Activated naive CD4-positive, alpha-beta T cell treated with anti-CD3 and anti-CD28 coated beads, Interleukin-2, amount 10 ng/mL, durations not matched to agents 7 days and 5 days (primary cell): ENCODE measurements at regions not wholly inside any gene's neighbourhood (a gene's known extent, or its start where the extent isn't known, plus 50 kb on each side); places are given as distances from the start of the nearest gene placed in this dataset.

Experiments
- CTCF ChIA-PET: fragments of 350-600 bp; sonication (Branson Sonifier 250); formaldehyde crosslinking; loops from one replicate; lab custom pipeline; 2021; ENCODE audit warnings: antibody characterized with exemption; lab: Charles Lee
- DNase-seq: peaks from one replicate; pipeline ENCODE4 v3.0.0-alpha.2; 2020
- H3K27ac Mint-ChIP-seq: one replicate; pipeline ENCODE4 v1.8.0; 2021; ENCODE audit warnings: mild to moderate bottlenecking, moderate library complexity, mixed read lengths
- H3K27me3 Mint-ChIP-seq: one replicate; pipeline ENCODE4 v1.8.0; 2021; ENCODE audit warnings: mild to moderate bottlenecking, mixed read lengths
- H3K36me3 Mint-ChIP-seq: one replicate; pipeline ENCODE4 v1.8.0; 2021; ENCODE audit warnings: mixed read lengths
- H3K4me1 Mint-ChIP-seq: one replicate; pipeline ENCODE4 v1.8.0; 2021; ENCODE audit warnings: mixed read lengths
- H3K4me3 Mint-ChIP-seq: one replicate; pipeline ENCODE4 v1.8.0; 2021; ENCODE audit warnings: mild to moderate bottlenecking, moderate library complexity, mixed read lengths
- H3K9me3 Mint-ChIP-seq: one replicate; pipeline ENCODE4 v1.8.0; 2021; ENCODE audit warnings: mixed read lengths

DNA sequence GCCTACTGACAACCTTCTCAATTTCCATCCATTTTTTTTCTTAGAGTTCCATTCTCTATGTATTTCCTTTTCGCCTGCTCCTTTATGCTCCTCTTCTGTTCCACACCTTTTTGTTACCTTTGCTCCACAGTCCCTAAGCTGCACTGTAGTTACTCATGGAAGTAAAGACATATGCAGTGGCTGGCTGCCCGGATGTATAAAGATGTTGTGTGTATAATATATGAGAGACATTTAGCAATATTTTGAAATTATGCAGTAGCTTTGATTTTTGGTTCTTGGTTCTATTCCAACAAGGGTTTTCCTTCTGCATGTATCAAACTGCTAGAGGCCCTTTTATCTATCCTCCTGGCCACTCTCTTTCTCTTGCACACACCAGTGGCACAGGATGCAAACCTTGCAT lies 234.9 kb downstream of the DOK5 start:
- H3K27ac Mint-ChIP-seq, result no peak overlapping the region
- H3K9me3 Mint-ChIP-seq, result no peaks in the 10 kb centered on the region
- H3K27me3 Mint-ChIP-seq, result no peaks in the 10 kb centered on the region
- H3K4me1 Mint-ChIP-seq, result no peaks in the 10 kb centered on the region
- H3K36me3 Mint-ChIP-seq, result no peaks in the 10 kb centered on the region
- H3K4me3 Mint-ChIP-seq, result no peak overlapping the region
- CTCF ChIA-PET, result no interaction called here
- no peak for DNase-seq

- no peak overlapping the region for H3K27ac Mint-ChIP-seq
Observed at GRCh38 chr20:54708229-54708628, 232.8 kb downstream of the DOK5 start.

DNA sequence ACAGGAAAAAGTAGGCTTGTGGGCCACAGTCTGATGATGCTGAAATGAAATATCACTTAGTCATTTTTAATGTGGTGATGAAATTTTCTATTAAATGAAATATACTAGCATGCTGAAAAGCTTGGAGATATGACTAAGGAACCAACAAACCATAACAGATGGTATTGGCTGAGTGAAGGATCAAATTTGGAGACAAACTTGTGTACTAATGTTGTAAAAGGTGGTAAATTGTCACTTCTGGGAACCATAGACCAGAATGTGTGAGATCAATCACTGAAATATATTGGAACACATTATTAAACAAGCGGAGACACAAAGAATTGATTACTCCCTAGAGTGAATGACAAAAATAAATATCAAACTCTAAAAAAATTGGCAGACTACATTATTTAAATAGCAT lies 232.4 kb downstream of the DOK5 start:
- H3K4me3 Mint-ChIP-seq, result no peak overlapping the region
- H3K4me1 Mint-ChIP-seq, result no peaks in the 10 kb centered on the region
- CTCF ChIA-PET, result no interaction called here
- no peaks in the 10 kb centered on the region for H3K36me3 Mint-ChIP-seq
- no peak for DNase-seq
- H3K9me3 Mint-ChIP-seq, result no peaks in the 10 kb centered on the region
- no peak overlapping the region for H3K27ac Mint-ChIP-seq
- H3K27me3 Mint-ChIP-seq, result no peaks in the 10 kb centered on the region

More at GRCh38 chr20:54708229-54708628, 232.8 kb downstream of the DOK5 start:
- Mint-ChIP-seq H3K36me3 (no peaks in the 10 kb centered on the region), H3K9me3 (no peaks in the 10 kb centered on the region), H3K4me3 (no peak overlapping the region), H3K4me1 (no peaks in the 10 kb centered on the region), H3K27me3 (no peaks in the 10 kb centered on the region)
- CTCF ChIA-PET, result no interaction called here
- no peak for DNase-seq

- H3K27ac Mint-ChIP-seq, result no peak overlapping the region
- no peak overlapping the region for H3K4me3 Mint-ChIP-seq
- H3K4me1 Mint-ChIP-seq, result no peaks in the 10 kb centered on the region
Observed at GRCh38 chr20:54706581-54706980, 231.2 kb downstream of the DOK5 start.

DNA sequence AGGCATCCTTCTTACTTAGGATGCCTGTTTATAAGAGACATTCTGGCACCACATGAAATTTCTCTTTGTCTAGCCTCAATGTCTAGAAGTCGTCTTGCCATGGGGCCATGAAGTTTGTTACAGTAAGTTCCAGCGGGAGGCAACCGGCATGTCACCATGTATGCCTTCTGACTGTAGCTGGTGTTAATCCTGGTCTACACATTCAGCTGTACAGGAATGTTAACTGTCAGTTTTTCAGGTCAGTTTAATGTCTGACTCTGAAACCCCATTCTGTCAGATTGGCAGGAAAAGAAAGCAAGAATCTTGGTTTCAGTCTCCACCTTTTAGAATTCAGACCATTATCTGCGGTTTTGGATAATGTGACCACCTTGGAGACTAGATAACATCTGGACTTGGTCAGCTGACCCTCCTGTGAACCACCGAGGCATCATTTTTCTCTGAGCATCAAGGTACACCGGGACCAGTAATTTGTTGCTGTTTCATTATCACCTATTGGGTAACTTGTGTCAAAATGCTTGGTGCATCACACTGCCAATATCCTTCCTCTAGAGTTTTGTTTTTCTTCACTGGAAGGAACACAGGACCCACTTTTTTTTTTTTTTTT lies 228.7 kb downstream of the DOK5 start:
- H3K27me3 Mint-ChIP-seq, result no peaks in the 10 kb centered on the region

More at GRCh38 chr20:54706581-54706980, 231.2 kb downstream of the DOK5 start:
- no peaks in the 10 kb centered on the region for H3K36me3 Mint-ChIP-seq
- H3K9me3 Mint-ChIP-seq, result no peaks in the 10 kb centered on the region
- no peaks in the 10 kb centered on the region for H3K27me3 Mint-ChIP-seq
- CTCF ChIA-PET, result no interaction called here
- DNase-seq, result no peak

More for the DNA sequence above, 228.7 kb downstream of the DOK5 start:
- no peak overlapping the region for H3K4me3 Mint-ChIP-seq
- H3K27ac Mint-ChIP-seq, result no peak overlapping the region
- no peaks in the 10 kb centered on the region for H3K4me1 Mint-ChIP-seq
- DNase-seq, result no peak
- no peaks in the 10 kb centered on the region for H3K9me3 Mint-ChIP-seq
- CTCF ChIA-PET, result no interaction called here
- H3K36me3 Mint-ChIP-seq, result no peaks in the 10 kb centered on the region
